ENCODE measurements at regions not wholly inside any gene's neighbourhood (a gene's known extent, or its start where the extent isn't known, plus 50 kb on each side); places are given as distances from the start of the nearest gene placed in this dataset.
"Not testable (repeated sequence)": the region's sequence is repeated elsewhere in the genome, so short reads cannot be mapped to it uniquely, and the experiment has no call there.

DNA sequence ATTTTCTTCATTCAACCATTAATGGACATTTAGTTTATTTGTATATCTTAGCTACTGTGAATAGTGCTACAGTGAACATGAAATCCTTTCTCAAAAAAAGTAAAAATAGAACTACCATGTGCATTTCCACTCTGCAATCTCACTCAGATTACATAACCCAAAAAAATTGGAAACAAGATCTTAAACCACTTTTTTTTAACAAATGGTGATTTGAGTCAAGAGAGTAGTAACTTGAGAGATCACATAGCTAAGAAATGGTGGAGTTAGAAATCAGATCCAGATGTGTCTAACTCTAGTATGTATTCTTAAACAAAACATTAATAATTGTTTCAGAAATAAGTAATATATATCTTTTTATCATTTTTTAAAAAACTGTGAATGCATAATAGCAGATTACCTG lies 318.3 kb upstream of the SGCG start:
- Histone ChIP-seq H3K4me1 (ENCODE audit: control insufficient read depth in 3 of 3, insufficient read depth in 2 of 3, low read depth in 1 of 3, low read length in 2 of 3) (no peaks in the 10 kb centered on the region), H3K27ac (ENCODE audit: low read depth in 1 of 3, low read length in 2 of 3) (no peak overlapping the region), H3K27me3 (ENCODE audit: control insufficient read depth in 3 of 3, insufficient read depth in 3 of 3, low read length in 3 of 3) (no peaks in the 10 kb centered on the region), H3K9me3 (ENCODE audit: control insufficient read depth in 2 of 2, insufficient read depth in 1 of 2, low read depth in 1 of 2, low read length in 1 of 2) (peaks cover 0 to under 1% of the 10 kb centered on the region in 2 donors), H3K36me3 (ENCODE audit: control insufficient read depth in 3 of 3, insufficient read depth in 2 of 3, low read depth in 1 of 3, low read length in 3 of 3) (no peaks in the 10 kb centered on the region), H3K4me3 (ENCODE audit: low read depth in 1 of 3, low read length in 3 of 3) (no peak overlapping the region)
- DNase-seq (no peak), FAIRE-seq (no peak)

GRCh38 chr13:22866221-22866620 lies 314.6 kb upstream of the SGCG start:
- Histone ChIP-seq H3K27me3 (ENCODE audit: control insufficient read depth in 3 of 3, insufficient read depth in 3 of 3, low read length in 3 of 3) (no peaks in the 10 kb centered on the region), H3K4me1 (ENCODE audit: control insufficient read depth in 3 of 3, insufficient read depth in 2 of 3, low read depth in 1 of 3, low read length in 2 of 3) (no peaks in the 10 kb centered on the region), H3K9me3 (ENCODE audit: control insufficient read depth in 2 of 2, insufficient read depth in 1 of 2, low read depth in 1 of 2, low read length in 1 of 2) (no peaks in the 10 kb centered on the region), H3K36me3 (ENCODE audit: control insufficient read depth in 3 of 3, insufficient read depth in 2 of 3, low read depth in 1 of 3, low read length in 3 of 3) (no peaks in the 10 kb centered on the region), H3K4me3 (ENCODE audit: low read depth in 1 of 3, low read length in 3 of 3) (no peak overlapping the region), H3K27ac (ENCODE audit: low read depth in 1 of 3, low read length in 2 of 3) (no peak overlapping the region)
- DNase-seq = no peak
- WGBS, 3 donors = 91 to 96% (median 93%) methylated on average over 9 of the region's 9 CpGs
- FAIRE-seq = no peak

DNA sequence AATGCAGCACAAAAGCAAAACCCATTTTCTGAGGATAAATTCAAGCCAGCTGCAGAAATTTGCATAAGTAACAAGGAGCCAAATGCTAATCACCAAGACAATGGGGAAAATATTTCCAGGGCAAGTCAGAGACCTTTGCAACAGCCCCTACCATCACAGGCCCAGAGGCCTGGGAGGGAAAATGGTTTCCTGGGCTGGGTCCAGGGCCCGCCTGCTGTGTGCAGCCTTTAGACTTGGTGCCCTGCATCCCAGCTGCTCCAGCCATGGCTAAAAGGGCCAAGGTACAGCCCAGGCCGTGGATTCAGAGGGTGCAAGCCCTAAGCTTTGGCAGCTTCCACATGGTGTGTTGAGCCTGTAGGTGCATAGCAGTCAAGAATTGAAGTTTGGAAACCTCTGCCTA lies 309.5 kb upstream of the SGCG start:
- WGBS, 3 donors = 45 to 82% (median 48%) methylated on average over 2 of the region's 2 CpGs
- Histone ChIP-seq H3K27ac (ENCODE audit: low read depth in 1 of 3, low read length in 2 of 3) (no peak overlapping the region), H3K4me3 (ENCODE audit: low read depth in 1 of 3, low read length in 3 of 3) (no peak overlapping the region), H3K9me3 (ENCODE audit: control insufficient read depth in 2 of 2, insufficient read depth in 1 of 2, low read depth in 1 of 2, low read length in 1 of 2) (peaks cover 0 to 5% of the 10 kb centered on the region in 2 donors), H3K4me1 (ENCODE audit: control insufficient read depth in 3 of 3, insufficient read depth in 2 of 3, low read depth in 1 of 3, low read length in 2 of 3) (no peaks in the 10 kb centered on the region), H3K36me3 (ENCODE audit: control insufficient read depth in 3 of 3, insufficient read depth in 2 of 3, low read depth in 1 of 3, low read length in 3 of 3) (no peaks in the 10 kb centered on the region), H3K27me3 (ENCODE audit: control insufficient read depth in 3 of 3, insufficient read depth in 3 of 3, low read length in 3 of 3) (no peaks in the 10 kb centered on the region)
- no peak for FAIRE-seq
- DNase-seq = no peak

- FAIRE-seq (no peak), DNase-seq (no peak)
- WGBS, 3 donors = 58 to 88% (median 85%) methylated on average over 1 of the region's 1 CpG
- H3K4me3 ChIP-seq (ENCODE audit: low read depth in 1 of 3, low read length in 3 of 3) = no peak overlapping the region
- H3K4me1 ChIP-seq (ENCODE audit: control insufficient read depth in 3 of 3, insufficient read depth in 2 of 3, low read depth in 1 of 3, low read length in 2 of 3) = no peaks in the 10 kb centered on the region
- H3K27me3 ChIP-seq (ENCODE audit: control insufficient read depth in 3 of 3, insufficient read depth in 3 of 3, low read length in 3 of 3) = no peaks in the 10 kb centered on the region
- H3K36me3 ChIP-seq (ENCODE audit: control insufficient read depth in 3 of 3, insufficient read depth in 2 of 3, low read depth in 1 of 3, low read length in 3 of 3) = no peaks in the 10 kb centered on the region
- no peak overlapping the region for H3K27ac ChIP-seq (ENCODE audit: low read depth in 1 of 3, low read length in 2 of 3)
- peaks cover 0 to 5% of the 10 kb centered on the region in 2 donors for H3K9me3 ChIP-seq (ENCODE audit: control insufficient read depth in 2 of 2, insufficient read depth in 1 of 2, low read depth in 1 of 2, low read length in 1 of 2)
These were observed 305.9 kb upstream of the SGCG start for GRCh38 chr13:22874839-22875238.

DNA sequence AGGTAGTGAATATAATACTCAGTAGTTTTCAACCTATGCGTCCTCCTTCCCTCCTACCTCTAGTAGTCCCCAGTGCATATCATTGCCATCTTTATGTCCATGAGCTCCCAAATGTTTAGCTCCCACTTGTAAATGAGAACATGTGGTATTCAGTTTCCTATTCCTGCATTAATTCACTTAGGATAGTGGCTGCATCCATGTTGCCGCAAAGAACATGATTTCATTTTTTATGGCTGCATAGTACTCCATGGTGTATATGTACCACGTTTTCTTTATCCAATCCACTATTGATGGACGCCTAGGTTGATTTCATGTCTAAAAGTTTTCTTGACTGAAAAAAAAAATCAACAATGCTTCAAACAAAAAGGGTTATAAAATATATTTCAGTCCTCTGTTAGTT lies 303.4 kb upstream of the SGCG start:
- Histone ChIP-seq H3K9me3 (ENCODE audit: control insufficient read depth in 2 of 2, insufficient read depth in 1 of 2, low read depth in 1 of 2, low read length in 1 of 2) (peaks cover 0 to 4% of the 10 kb centered on the region in 2 donors), H3K27ac (ENCODE audit: low read depth in 1 of 3, low read length in 2 of 3) (no peak overlapping the region), H3K36me3 (ENCODE audit: control insufficient read depth in 3 of 3, insufficient read depth in 2 of 3, low read depth in 1 of 3, low read length in 3 of 3) (no peaks in the 10 kb centered on the region), H3K4me3 (ENCODE audit: low read depth in 1 of 3, low read length in 3 of 3) (no peak overlapping the region), H3K4me1 (ENCODE audit: control insufficient read depth in 3 of 3, insufficient read depth in 2 of 3, low read depth in 1 of 3, low read length in 2 of 3) (no peaks in the 10 kb centered on the region), H3K27me3 (ENCODE audit: control insufficient read depth in 3 of 3, insufficient read depth in 3 of 3, low read length in 3 of 3) (no peaks in the 10 kb centered on the region)
- DNase-seq (no peak), FAIRE-seq (no peak)
- 85 to 94% (median 88%) methylated on average over 4 of the region's 4 CpGs for WGBS, 3 donors

DNA sequence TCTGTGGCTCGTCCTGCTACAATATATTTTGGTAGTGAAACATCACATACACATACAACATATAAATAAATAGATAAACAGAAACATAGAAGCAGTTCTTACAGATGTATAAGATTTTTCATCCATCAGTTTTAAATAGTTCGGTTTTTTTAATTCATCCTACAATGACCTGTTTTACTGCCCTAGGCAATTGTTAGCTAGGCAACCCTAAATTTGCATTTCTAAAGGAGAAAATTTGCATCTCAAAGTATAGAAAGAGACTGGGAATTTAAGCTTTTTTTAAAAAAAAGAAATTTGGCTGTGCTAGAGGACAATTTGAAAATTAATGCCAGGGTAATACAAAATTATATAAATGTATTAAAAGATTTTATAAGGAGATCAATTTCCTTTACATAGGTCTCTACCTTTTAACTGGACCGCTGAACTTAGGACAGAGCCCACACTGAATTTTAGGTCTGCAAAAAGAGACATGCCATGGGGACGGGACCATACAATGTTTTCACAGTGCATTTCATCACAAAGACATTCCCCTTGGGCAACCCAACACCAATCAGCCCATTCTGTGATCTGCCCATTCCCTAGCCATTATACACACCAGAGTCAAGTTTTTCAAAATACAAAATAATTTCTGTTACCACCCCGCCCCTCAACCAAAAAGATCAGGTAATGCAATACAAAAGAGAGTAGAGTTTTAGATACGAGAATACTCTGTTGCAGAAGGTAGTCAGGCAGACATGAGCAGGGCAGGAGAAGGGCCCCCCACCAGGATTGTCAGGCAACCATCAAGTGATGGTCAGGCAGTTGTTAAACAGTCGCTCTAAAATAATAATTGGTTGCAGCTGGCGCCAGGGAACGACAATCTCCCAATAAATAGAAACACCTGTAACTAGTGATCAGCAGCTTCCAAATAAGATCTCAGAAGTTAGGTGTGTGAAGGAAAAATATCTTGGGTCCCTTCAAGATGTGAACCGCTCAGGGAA lies 299.7 kb upstream of the SGCG start:
- DNase-seq (no peak), FAIRE-seq (no peak)
- Histone ChIP-seq H3K27me3 (ENCODE audit: control insufficient read depth in 3 of 3, insufficient read depth in 3 of 3, low read length in 3 of 3) (no peaks in the 10 kb centered on the region), H3K4me3 (ENCODE audit: low read depth in 1 of 3, low read length in 3 of 3) (no peak overlapping the region), H3K4me1 (ENCODE audit: control insufficient read depth in 3 of 3, insufficient read depth in 2 of 3, low read depth in 1 of 3, low read length in 2 of 3) (no peaks in the 10 kb centered on the region), H3K27ac (ENCODE audit: low read depth in 1 of 3, low read length in 2 of 3) (no peak overlapping the region), H3K36me3 (ENCODE audit: control insufficient read depth in 3 of 3, insufficient read depth in 2 of 3, low read depth in 1 of 3, low read length in 3 of 3) (no peaks in the 10 kb centered on the region), H3K9me3 (ENCODE audit: control insufficient read depth in 2 of 2, insufficient read depth in 1 of 2, low read depth in 1 of 2, low read length in 1 of 2) (no peaks in the 10 kb centered on the region)
- 80 to 84% (median 83%) methylated on average over 10 of the region's 10 CpGs for WGBS, 3 donors

DNA sequence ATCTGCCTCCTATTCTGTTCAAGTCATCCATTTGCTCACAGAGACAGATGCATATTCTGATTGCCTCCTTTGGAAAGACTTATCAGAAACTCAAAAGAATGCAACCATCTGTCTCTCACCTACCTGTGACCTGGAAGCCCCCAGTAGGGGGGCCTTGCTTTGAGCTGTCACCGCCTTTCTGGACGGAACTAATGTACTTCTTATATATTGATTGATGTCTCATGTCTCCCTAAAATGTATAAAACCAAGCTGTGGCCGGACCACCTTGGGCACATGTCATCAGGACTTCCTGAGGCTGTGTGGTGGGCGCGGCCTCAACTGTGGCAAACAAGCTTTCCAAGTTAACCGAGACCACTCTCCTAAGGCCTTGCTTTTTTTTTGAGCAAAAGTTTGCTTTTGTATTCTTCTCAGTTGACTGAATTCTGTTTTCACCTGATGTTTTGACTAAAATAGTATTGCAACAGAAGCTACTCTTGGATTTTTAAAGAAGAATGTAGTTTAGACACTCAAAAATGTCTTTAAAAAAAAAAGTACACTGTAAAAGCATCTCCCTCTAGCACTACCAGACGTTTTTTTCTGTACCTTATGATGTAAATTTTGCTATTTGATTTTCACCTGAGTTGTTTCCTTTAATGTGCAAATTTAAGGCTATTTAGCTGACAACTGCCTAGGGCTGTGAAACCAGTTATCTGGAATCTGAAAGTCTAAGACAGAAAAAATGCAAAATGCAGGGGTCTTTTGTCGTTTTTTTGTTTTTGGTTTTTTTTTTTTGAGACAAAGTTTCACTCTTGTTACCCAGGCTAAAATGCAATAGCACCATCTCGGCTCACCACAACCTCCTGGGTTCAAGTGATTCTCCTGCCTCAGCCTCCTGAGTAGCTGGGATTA lies 298.8 kb upstream of the SGCG start:
- WGBS, 3 donors = 69 to 74% (median 74%) methylated on average over 9 of the region's 9 CpGs
- not testable (repeated sequence) for H3K27me3 ChIP-seq (ENCODE audit: control insufficient read depth in 3 of 3, insufficient read depth in 3 of 3, low read length in 3 of 3); H3K27ac ChIP-seq (ENCODE audit: low read depth in 1 of 3, low read length in 2 of 3); H3K36me3 ChIP-seq (ENCODE audit: control insufficient read depth in 3 of 3, insufficient read depth in 2 of 3, low read depth in 1 of 3, low read length in 3 of 3); FAIRE-seq; H3K4me3 ChIP-seq (ENCODE audit: low read depth in 1 of 3, low read length in 3 of 3); H3K9me3 ChIP-seq (ENCODE audit: control insufficient read depth in 2 of 2, insufficient read depth in 1 of 2, low read depth in 1 of 2, low read length in 1 of 2); H3K4me1 ChIP-seq (ENCODE audit: control insufficient read depth in 3 of 3, insufficient read depth in 2 of 3, low read depth in 1 of 3, low read length in 2 of 3); DNase-seq

DNA sequence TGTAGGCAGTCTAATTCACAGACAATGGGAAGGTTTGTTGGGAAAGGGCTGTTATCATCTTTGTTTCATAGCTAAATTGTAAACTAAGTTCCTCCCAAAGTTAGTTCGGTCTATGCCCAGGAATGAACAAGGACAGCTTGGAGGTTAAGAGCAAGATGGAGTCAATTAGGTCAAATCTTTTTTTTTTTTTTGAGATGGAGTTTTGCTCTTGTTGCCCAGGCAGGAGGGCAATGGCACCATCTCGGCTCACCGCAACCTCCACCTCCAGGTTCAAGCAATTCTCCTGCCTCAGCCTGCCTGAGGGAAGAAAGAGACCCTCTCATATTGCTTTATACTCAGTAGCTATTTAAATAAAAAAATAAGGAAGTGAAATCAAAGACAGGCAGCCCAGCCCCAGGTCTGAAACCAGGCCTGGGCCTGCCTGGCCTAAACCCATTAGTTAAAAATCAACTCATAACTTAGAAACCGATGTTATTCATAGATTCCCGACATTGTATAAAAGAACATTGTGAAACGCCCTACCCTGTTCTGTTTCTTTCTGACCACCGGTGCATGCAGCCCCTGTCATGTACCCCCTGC lies 297.4 kb upstream of the SGCG start:
- FAIRE-seq = no peak

More for the DNA sequence above, 297.4 kb upstream of the SGCG start:
- Histone ChIP-seq H3K36me3 (ENCODE audit: control insufficient read depth in 3 of 3, insufficient read depth in 2 of 3, low read depth in 1 of 3, low read length in 3 of 3) (no peaks in the 10 kb centered on the region), H3K4me1 (ENCODE audit: control insufficient read depth in 3 of 3, insufficient read depth in 2 of 3, low read depth in 1 of 3, low read length in 2 of 3) (no peaks in the 10 kb centered on the region), H3K27me3 (ENCODE audit: control insufficient read depth in 3 of 3, insufficient read depth in 3 of 3, low read length in 3 of 3) (no peaks in the 10 kb centered on the region), H3K4me3 (ENCODE audit: low read depth in 1 of 3, low read length in 3 of 3) (no peak overlapping the region), H3K9me3 (ENCODE audit: control insufficient read depth in 2 of 2, insufficient read depth in 1 of 2, low read depth in 1 of 2, low read length in 1 of 2) (no peaks in the 10 kb centered on the region), H3K27ac (ENCODE audit: low read depth in 1 of 3, low read length in 2 of 3) (no peak overlapping the region)
- WGBS, 3 donors = 74 to 87% (median 80%) methylated on average over 7 of the region's 7 CpGs
- no peak for DNase-seq

Measured in small intestine (tissue), 7 donors.